ENCODE measurements at regions not wholly inside any gene's neighbourhood (a gene's known extent, or its start where the extent isn't known, plus 50 kb on each side); places are given as distances from the start of the nearest gene placed in this dataset.

- Histone ChIP-seq H3K27me3 (ENCODE audit: insufficient read depth, low read depth) (no peaks in the 10 kb centered on the region), H2AFZ (ENCODE audit: low read depth) (no peak overlapping the region), H3K79me2 (ENCODE audit: insufficient read depth, low read depth) (no peaks in the 10 kb centered on the region), H3K27ac (no peak overlapping the region), H4K20me1 (ENCODE audit: insufficient read depth) (no peaks in the 10 kb centered on the region), H3K36me3 (ENCODE audit: insufficient read depth) (no peaks in the 10 kb centered on the region), H3K4me3 (IDR thresholded peaks at IDR 0.05; ENCODE audit: insufficient read depth, low read depth, low read length) (no peak overlapping the region), H3K4me1 (ENCODE audit: low read depth, poor library complexity, severe bottlenecking) (no peaks in the 10 kb centered on the region), H3K4me2 (no peak overlapping the region), H3K9ac (no peak overlapping the region)
- TF ChIP-seq CTCF (conservative IDR thresholded peaks at IDR 0.05; ENCODE audit: low read depth, low read length): no peak
Measured at GRCh38 chrX:99901091-99901490, 509.0 kb downstream of the PCDH19 start.

GRCh38 chrX:99887918-99888317 lies 522.2 kb downstream of the PCDH19 start:
- Histone ChIP-seq H3K4me2 (no peak overlapping the region), H4K20me1 (ENCODE audit: insufficient read depth) (no peaks in the 10 kb centered on the region), H3K27ac (no peak overlapping the region), H3K27me3 (ENCODE audit: insufficient read depth, low read depth) (no peaks in the 10 kb centered on the region), H3K79me2 (ENCODE audit: insufficient read depth, low read depth) (no peaks in the 10 kb centered on the region), H2AFZ (ENCODE audit: low read depth) (no peak overlapping the region), H3K9ac (no peak overlapping the region), H3K4me3 (IDR thresholded peaks at IDR 0.05; ENCODE audit: insufficient read depth, low read depth, low read length) (no peak overlapping the region), H3K36me3 (ENCODE audit: insufficient read depth) (no peaks in the 10 kb centered on the region), H3K4me1 (ENCODE audit: low read depth, poor library complexity, severe bottlenecking) (no peaks in the 10 kb centered on the region)
- TF ChIP-seq CTCF (conservative IDR thresholded peaks at IDR 0.05; ENCODE audit: low read depth, low read length): no peak

GRCh38 chrX:99857455-99857854 lies 552.6 kb downstream of the PCDH19 start:
- H3K36me3 ChIP-seq (ENCODE audit: insufficient read depth): no peaks in the 10 kb centered on the region
- H3K27me3 ChIP-seq (ENCODE audit: insufficient read depth, low read depth): no peaks in the 10 kb centered on the region
- H4K20me1 ChIP-seq (ENCODE audit: insufficient read depth): no peaks in the 10 kb centered on the region
- TF ChIP-seq CTCF (conservative IDR thresholded peaks at IDR 0.05; ENCODE audit: low read depth, low read length): 0 out of 2 replicates have a peak, but pooled peaks have one; percentile 19
- H2AFZ ChIP-seq (ENCODE audit: low read depth): no peak overlapping the region
- H3K4me2 ChIP-seq: no peak overlapping the region
- H3K4me1 ChIP-seq (ENCODE audit: low read depth, poor library complexity, severe bottlenecking): no peaks in the 10 kb centered on the region
- no peak overlapping the region for H3K4me3 ChIP-seq (IDR thresholded peaks at IDR 0.05; ENCODE audit: insufficient read depth, low read depth, low read length)
- H3K9ac ChIP-seq: no peak overlapping the region
- no peaks in the 10 kb centered on the region for H3K79me2 ChIP-seq (ENCODE audit: insufficient read depth, low read depth)
- H3K27ac ChIP-seq: no peak overlapping the region

- Histone ChIP-seq H3K36me3 (ENCODE audit: insufficient read depth) (no peaks in the 10 kb centered on the region), H3K4me3 (IDR thresholded peaks at IDR 0.05; ENCODE audit: insufficient read depth, low read depth, low read length) (no peak overlapping the region), H3K27ac (no peak overlapping the region), H3K4me1 (ENCODE audit: low read depth, poor library complexity, severe bottlenecking) (no peaks in the 10 kb centered on the region), H3K79me2 (ENCODE audit: insufficient read depth, low read depth) (no peaks in the 10 kb centered on the region), H3K9ac (no peak overlapping the region), H3K27me3 (ENCODE audit: insufficient read depth, low read depth) (no peaks in the 10 kb centered on the region), H3K4me2 (no peak overlapping the region), H2AFZ (ENCODE audit: low read depth) (no peak overlapping the region), H4K20me1 (ENCODE audit: insufficient read depth) (no peaks in the 10 kb centered on the region)
- no peak for TF ChIP-seq CTCF (conservative IDR thresholded peaks at IDR 0.05; ENCODE audit: low read depth, low read length)
Measured at GRCh38 chrX:99833821-99834220, 576.3 kb downstream of the PCDH19 start.

Measured in KMS-11 (cell line).